ENCODE measurements at regions not wholly inside any gene's neighbourhood (a gene's known extent, or its start where the extent isn't known, plus 50 kb on each side); places are given as distances from the start of the nearest gene placed in this dataset.

DNA sequence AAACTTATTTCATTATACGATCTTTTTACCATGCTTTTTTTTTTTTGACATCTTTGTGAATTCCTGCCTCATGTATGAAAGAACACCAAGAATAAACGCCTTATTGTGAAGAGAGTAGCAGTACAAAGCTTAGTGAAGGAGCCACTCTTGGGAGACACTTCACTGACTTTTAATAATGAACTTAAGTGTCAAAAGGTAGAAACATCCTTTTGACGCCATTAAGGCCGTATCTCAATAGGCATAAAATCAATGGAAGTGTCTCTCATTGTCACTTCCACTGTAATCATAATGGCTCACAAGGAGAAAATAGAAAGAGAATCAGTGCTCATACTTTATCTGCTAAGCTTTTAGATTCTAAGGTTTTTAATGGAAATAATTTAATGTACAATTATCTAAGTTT, 657.8 kb downstream of the DIPK2A start:
- no peaks in the 10 kb centered on the region for H3K27me3 ChIP-seq (ENCODE audit: insufficient read depth, low read length)
- H4K20me1 ChIP-seq (ENCODE audit: insufficient read depth, low read length) = no peaks in the 10 kb centered on the region
- no peak overlapping the region for H3K27ac ChIP-seq (ENCODE audit: low read depth, low read length)
- no peaks in the 10 kb centered on the region for H3K9me3 ChIP-seq (ENCODE audit: insufficient read depth, low read depth, low read length)
- H2AFZ ChIP-seq (ENCODE audit: low read depth, low read length) = no peak overlapping the region
- H3K36me3 ChIP-seq (ENCODE audit: insufficient read depth, low read length) = no peaks in the 10 kb centered on the region
- H3K4me1 ChIP-seq (ENCODE audit: insufficient read depth, low read length) = no peaks in the 10 kb centered on the region
- no peaks in the 10 kb centered on the region for H3K27me3 Mint-ChIP-seq (ENCODE audit: low read depth, unreplicated experiment)
- H3K27ac Mint-ChIP-seq (ENCODE audit: unreplicated experiment) = no peak overlapping the region
- TF ChIP-seq CTCF (IDR thresholded peaks at IDR 0.05; ENCODE audit: insufficient read depth, low read depth, low read length) = no peak
- TF ChIP-seq EZH2 (IDR thresholded peaks at IDR 0.05; ENCODE audit: insufficient read depth, low read length) = no peak
- no peaks in the 10 kb centered on the region for H3K4me1 Mint-ChIP-seq (ENCODE audit: low read depth, unreplicated experiment)
- no peaks in the 10 kb centered on the region for H3K9me3 Mint-ChIP-seq (ENCODE audit: unreplicated experiment)
- no peak overlapping the region for H3K4me2 ChIP-seq (ENCODE audit: low read length)
- DNase-seq (ENCODE audit: low read depth) = no peak
- no peak overlapping the region for H3K9ac ChIP-seq (ENCODE audit: low read length)
- no peaks in the 10 kb centered on the region for H3K36me3 Mint-ChIP-seq (ENCODE audit: low read depth, unreplicated experiment)
- H3K4me3 Mint-ChIP-seq (ENCODE audit: unreplicated experiment) = no peak overlapping the region
- no peaks in the 10 kb centered on the region for H3K79me2 ChIP-seq (ENCODE audit: insufficient read depth, low read length)
- no peak overlapping the region for H3K4me3 ChIP-seq (ENCODE audit: insufficient read depth, low read depth, low read length)
- FAIRE-seq = no peak

DNA sequence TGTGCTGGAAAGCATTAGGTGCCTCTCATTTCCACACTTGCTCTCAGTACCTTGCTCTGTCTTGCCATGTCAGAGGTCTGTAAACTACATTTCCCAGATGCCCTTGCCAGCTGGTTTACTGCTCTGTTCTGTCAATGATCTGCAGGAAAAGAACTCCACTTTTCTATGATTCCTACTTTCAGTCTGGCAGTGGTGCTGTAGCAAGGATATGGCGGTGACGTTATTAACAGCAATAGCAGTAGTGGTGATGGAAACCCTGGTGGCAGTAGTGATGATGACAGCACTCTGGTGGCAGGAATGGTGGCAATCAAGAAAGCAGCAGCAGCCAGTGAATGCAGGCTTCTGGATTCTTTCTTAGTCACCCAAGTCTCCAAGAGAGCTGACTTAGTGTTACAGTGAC, 665.2 kb downstream of the DIPK2A start:
- peaks cover 2% of the 10 kb centered on the region for H3K9me3 Mint-ChIP-seq (ENCODE audit: unreplicated experiment)
- H3K4me3 Mint-ChIP-seq (ENCODE audit: unreplicated experiment) = no peak overlapping the region
- H3K27me3 Mint-ChIP-seq (ENCODE audit: low read depth, unreplicated experiment) = no peaks in the 10 kb centered on the region
- no peak overlapping the region for H3K27ac Mint-ChIP-seq (ENCODE audit: unreplicated experiment)
- Histone ChIP-seq H3K4me2 (ENCODE audit: low read length) (no peak overlapping the region), H3K27ac (ENCODE audit: low read depth, low read length) (no peak overlapping the region), H3K27me3 (ENCODE audit: insufficient read depth, low read length) (no peaks in the 10 kb centered on the region), H3K36me3 (ENCODE audit: insufficient read depth, low read length) (no peaks in the 10 kb centered on the region), H3K79me2 (ENCODE audit: insufficient read depth, low read length) (no peaks in the 10 kb centered on the region), H3K4me1 (ENCODE audit: insufficient read depth, low read length) (no peaks in the 10 kb centered on the region), H2AFZ (ENCODE audit: low read depth, low read length) (no peak overlapping the region), H3K9me3 (ENCODE audit: insufficient read depth, low read depth, low read length) (no peaks in the 10 kb centered on the region), H4K20me1 (ENCODE audit: insufficient read depth, low read length) (no peaks in the 10 kb centered on the region), H3K9ac (ENCODE audit: low read length) (no peak overlapping the region), H3K4me3 (ENCODE audit: insufficient read depth, low read depth, low read length) (no peak overlapping the region)
- TF ChIP-seq CTCF (IDR thresholded peaks at IDR 0.05; ENCODE audit: insufficient read depth, low read depth, low read length) (no peak), EZH2 (IDR thresholded peaks at IDR 0.05; ENCODE audit: insufficient read depth, low read length) (no peak)
- no peaks in the 10 kb centered on the region for H3K36me3 Mint-ChIP-seq (ENCODE audit: low read depth, unreplicated experiment)
- DNase-seq (ENCODE audit: low read depth) (no peak), FAIRE-seq (no peak)
- no peaks in the 10 kb centered on the region for H3K4me1 Mint-ChIP-seq (ENCODE audit: low read depth, unreplicated experiment)

GRCh38 chr3:144638009-144638408, 666.4 kb downstream of the DIPK2A start:
- Mint-ChIP-seq H3K27ac (ENCODE audit: unreplicated experiment) (no peak overlapping the region), H3K4me1 (ENCODE audit: low read depth, unreplicated experiment) (no peaks in the 10 kb centered on the region), H3K4me3 (ENCODE audit: unreplicated experiment) (no peak overlapping the region), H3K27me3 (ENCODE audit: low read depth, unreplicated experiment) (no peaks in the 10 kb centered on the region), H3K9me3 (ENCODE audit: unreplicated experiment) (peaks cover 2% of the 10 kb centered on the region), H3K36me3 (ENCODE audit: low read depth, unreplicated experiment) (no peaks in the 10 kb centered on the region)
- H3K4me2 ChIP-seq (ENCODE audit: low read length) = no peak overlapping the region
- FAIRE-seq = no peak
- H2AFZ ChIP-seq (ENCODE audit: low read depth, low read length) = no peak overlapping the region
- H3K27me3 ChIP-seq (ENCODE audit: insufficient read depth, low read length) = no peaks in the 10 kb centered on the region
- no peaks in the 10 kb centered on the region for H3K4me1 ChIP-seq (ENCODE audit: insufficient read depth, low read length)
- no peaks in the 10 kb centered on the region for H3K9me3 ChIP-seq (ENCODE audit: insufficient read depth, low read depth, low read length)
- H4K20me1 ChIP-seq (ENCODE audit: insufficient read depth, low read length) = no peaks in the 10 kb centered on the region
- no peak overlapping the region for H3K27ac ChIP-seq (ENCODE audit: low read depth, low read length)
- no peaks in the 10 kb centered on the region for H3K79me2 ChIP-seq (ENCODE audit: insufficient read depth, low read length)
- H3K36me3 ChIP-seq (ENCODE audit: insufficient read depth, low read length) = no peaks in the 10 kb centered on the region
- no peak for TF ChIP-seq EZH2 (IDR thresholded peaks at IDR 0.05; ENCODE audit: insufficient read depth, low read length)
- TF ChIP-seq CTCF (IDR thresholded peaks at IDR 0.05; ENCODE audit: insufficient read depth, low read depth, low read length) = no peak
- no peak for DNase-seq (ENCODE audit: low read depth)
- H3K4me3 ChIP-seq (ENCODE audit: insufficient read depth, low read depth, low read length) = no peak overlapping the region
- no peak overlapping the region for H3K9ac ChIP-seq (ENCODE audit: low read length)

Measured in astrocyte (in vitro differentiated cells and primary cell).